22Rv1 (cell line): ENCODE measurements at regions not wholly inside any gene's neighbourhood (a gene's known extent, or its start where the extent isn't known, plus 50 kb on each side); places are given as distances from the start of the nearest gene placed in this dataset.
"Not testable (repeated sequence)": the region's sequence is repeated elsewhere in the genome, so short reads cannot be mapped to it uniquely, and the experiment has no call there.

ENCODE experiments used
- H3K27ac ChIP-seq: fragments of 450-650 bp; 2 replicates; pipeline ENCODE4 v1.5.1; 2017
- CTCF ChIP-seq: fragments of 450-650 bp; IDR thresholded peaks from 2 replicates; pipeline ENCODE4 v1.5.1; 2017; ENCODE audit warnings: mild to moderate bottlenecking
- ZFX ChIP-seq: fragments of 450-650 bp; IDR thresholded peaks from 2 replicates; pipeline ENCODE4 v1.6.1; 2017; ENCODE audit warnings: antibody characterized with exemption, borderline replicate concordance

GRCh38 chr7:45435131-45435530 lies 139.0 kb upstream of the ADCY1 start:
- no peak for TF ChIP-seq CTCF
- TF ChIP-seq ZFX, result no peak
- H3K27ac ChIP-seq, result no peak overlapping the region

GRCh38 chr7:45435846-45436245 lies 138.3 kb upstream of the ADCY1 start:
- H3K27ac ChIP-seq, result no peak overlapping the region
- TF ChIP-seq CTCF (no peak), ZFX (no peak)

- H3K27ac ChIP-seq, result not testable (repeated sequence)
These were observed 133.4 kb upstream of the ADCY1 start for GRCh38 chr7:45440776-45441175.

- H3K27ac ChIP-seq, result no peak overlapping the region
- TF ChIP-seq CTCF (no peak), ZFX (no peak)
These were observed 130.9 kb upstream of the ADCY1 start for GRCh38 chr7:45443263-45443662.

- H3K27ac ChIP-seq, result no peak overlapping the region
- TF ChIP-seq CTCF (no peak), ZFX (no peak)
These were observed 127.8 kb upstream of the ADCY1 start for GRCh38 chr7:45446195-45446944.

GRCh38 chr7:45447296-45447695 lies 126.9 kb upstream of the ADCY1 start:
- H3K27ac ChIP-seq, result no peak overlapping the region
- no peak for TF ChIP-seq ZFX
- no peak for TF ChIP-seq CTCF

GRCh38 chr7:45450571-45451204 lies 123.5 kb upstream of the ADCY1 start:
- TF ChIP-seq CTCF (no peak), ZFX (no peak)
- H3K27ac ChIP-seq, result no peak overlapping the region
